ENCODE measurements at regions not wholly inside any gene's neighbourhood (a gene's known extent, or its start where the extent isn't known, plus 50 kb on each side); places are given as distances from the start of the nearest gene placed in this dataset.

GRCh38 chr6:11419763-11420453 is 117.6 kb upstream of the TMEM170B start (continued):
- TF ChIP-seq ZHX2 (IDR thresholded peaks at IDR 0.05; ENCODE audit: low read depth) = no peak
- TF ChIP-seq ZHX2 (CRISPR knock-in tag; IDR thresholded peaks at IDR 0.05; ENCODE audit: borderline replicate concordance) = no peak
- TF ChIP-seq ZNF598 (CRISPR knock-in tag; IDR thresholded peaks at IDR 0.05; ENCODE audit: borderline replicate concordance) = 0 out of 2 replicates have a peak, but pooled peaks have one; percentile 31
- no peak for TF ChIP-seq NFYC (CRISPR knock-in tag; IDR thresholded peaks at IDR 0.05)
- TF ChIP-seq HMGXB4 (CRISPR knock-in tag; IDR thresholded peaks at IDR 0.05; ENCODE audit: borderline replicate concordance in 1 of 2, low read depth in 1 of 2) = peak in 1 of 2 experiments; percentile 22; a peak in 1 of 4 replicates
- TF ChIP-seq MEF2D (CRISPR knock-in tag; IDR thresholded peaks at IDR 0.05) = no peak
- TF ChIP-seq MLXIP (CRISPR knock-in tag; IDR thresholded peaks at IDR 0.05; ENCODE audit: borderline replicate concordance) = no peak
- no peak for TF ChIP-seq NBN (conservative IDR thresholded peaks at IDR 0.05)
- TF ChIP-seq ZNF646 (CRISPR knock-in tag; IDR thresholded peaks at IDR 0.05) = no peak
- no peak for TF ChIP-seq ZNF75D (CRISPR knock-in tag; IDR thresholded peaks at IDR 0.05; ENCODE audit: borderline replicate concordance)
- no peak for TF ChIP-seq ZNF33A (CRISPR knock-in tag; IDR thresholded peaks at IDR 0.05; ENCODE audit: borderline replicate concordance)

Measured in HepG2 (cell line).